ENCODE measurements at regions not wholly inside any gene's neighbourhood (a gene's known extent, or its start where the extent isn't known, plus 50 kb on each side); places are given as distances from the start of the nearest gene placed in this dataset.

GRCh38 chr18:6589923-6590322 lies 139.6 kb upstream of the ARHGAP28 start:
- TF ChIP-seq EZH2phosphoT487 (conservative IDR thresholded peaks at IDR 0.05; ENCODE audit: low read length) = no peak
- TF ChIP-seq CTCF (IDR thresholded peaks at IDR 0.05; ENCODE audit: insufficient read depth, low read length, poor library complexity, severe bottlenecking) = no peak

GRCh38 chr18:6590326-6590725 lies 139.2 kb upstream of the ARHGAP28 start:
- Histone ChIP-seq H3K79me2 (ENCODE audit: insufficient read depth, low read length) (no peaks in the 10 kb centered on the region), H2AFZ (ENCODE audit: low read depth, low read length, severe bottlenecking) (no peak overlapping the region), H3K27ac (ENCODE audit: low read depth, low read length) (no peak overlapping the region), H4K20me1 (ENCODE audit: low read depth, low read length) (no peaks in the 10 kb centered on the region), H3K9me3 (ENCODE audit: insufficient read depth, low read length) (no peaks in the 10 kb centered on the region), H3K9me2 (replicated peaks; ENCODE audit: insufficient read depth, low read length) (no peaks in the 10 kb centered on the region), H3K4me3 (ENCODE audit: insufficient read depth, low read length, poor library complexity, severe bottlenecking) (no peak overlapping the region), H3F3A (ENCODE audit: insufficient read depth) (no peaks in the 10 kb centered on the region), H3K36me3 (ENCODE audit: low read length) (no peaks in the 10 kb centered on the region), H3K27me3 (ENCODE audit: low read length) (no peaks in the 10 kb centered on the region), H3K9ac (ENCODE audit: low read length) (no peak overlapping the region), H3K4me2 (ENCODE audit: low read depth, low read length, poor library complexity, severe bottlenecking) (no peak overlapping the region)
- TF ChIP-seq CTCF (IDR thresholded peaks at IDR 0.05; ENCODE audit: insufficient read depth, low read length, poor library complexity, severe bottlenecking) (no peak), EZH2phosphoT487 (conservative IDR thresholded peaks at IDR 0.05; ENCODE audit: low read length) (no peak)

More at GRCh38 chr18:6589923-6590322, 139.6 kb upstream of the ARHGAP28 start:
- Histone ChIP-seq H3K27me3 (ENCODE audit: low read length) (no peaks in the 10 kb centered on the region), H3K9ac (ENCODE audit: low read length) (no peak overlapping the region), H3K36me3 (ENCODE audit: low read length) (no peaks in the 10 kb centered on the region), H3K4me3 (ENCODE audit: insufficient read depth, low read length, poor library complexity, severe bottlenecking) (no peak overlapping the region), H3K79me2 (ENCODE audit: insufficient read depth, low read length) (no peaks in the 10 kb centered on the region), H3K4me2 (ENCODE audit: low read depth, low read length, poor library complexity, severe bottlenecking) (no peak overlapping the region), H4K20me1 (ENCODE audit: low read depth, low read length) (no peaks in the 10 kb centered on the region), H2AFZ (ENCODE audit: low read depth, low read length, severe bottlenecking) (no peak overlapping the region), H3K9me3 (ENCODE audit: insufficient read depth, low read length) (no peaks in the 10 kb centered on the region), H3F3A (ENCODE audit: insufficient read depth) (no peaks in the 10 kb centered on the region), H3K27ac (ENCODE audit: low read depth, low read length) (no peak overlapping the region), H3K9me2 (replicated peaks; ENCODE audit: insufficient read depth, low read length) (no peaks in the 10 kb centered on the region)

GRCh38 chr18:6591491-6591890 lies 138.0 kb upstream of the ARHGAP28 start:
- H3K36me3 ChIP-seq (ENCODE audit: low read length) = no peaks in the 10 kb centered on the region
- H2AFZ ChIP-seq (ENCODE audit: low read depth, low read length, severe bottlenecking) = no peak overlapping the region
- no peak overlapping the region for H3K27ac ChIP-seq (ENCODE audit: low read depth, low read length)
- no peaks in the 10 kb centered on the region for H3K79me2 ChIP-seq (ENCODE audit: insufficient read depth, low read length)
- no peaks in the 10 kb centered on the region for H3F3A ChIP-seq (ENCODE audit: insufficient read depth)
- H3K9me2 ChIP-seq (replicated peaks; ENCODE audit: insufficient read depth, low read length) = no peaks in the 10 kb centered on the region
- no peaks in the 10 kb centered on the region for H3K27me3 ChIP-seq (ENCODE audit: low read length)
- no peaks in the 10 kb centered on the region for H3K9me3 ChIP-seq (ENCODE audit: insufficient read depth, low read length)
- H4K20me1 ChIP-seq (ENCODE audit: low read depth, low read length) = no peaks in the 10 kb centered on the region
- no peak overlapping the region for H3K4me3 ChIP-seq (ENCODE audit: insufficient read depth, low read length, poor library complexity, severe bottlenecking)
- no peak overlapping the region for H3K4me2 ChIP-seq (ENCODE audit: low read depth, low read length, poor library complexity, severe bottlenecking)
- no peak overlapping the region for H3K9ac ChIP-seq (ENCODE audit: low read length)
- TF ChIP-seq CTCF (IDR thresholded peaks at IDR 0.05; ENCODE audit: insufficient read depth, low read length, poor library complexity, severe bottlenecking) = no peak
- no peak for TF ChIP-seq EZH2phosphoT487 (conservative IDR thresholded peaks at IDR 0.05; ENCODE audit: low read length)

Measured in SU-DHL-6 (cell line).